Activated naive CD4-positive, alpha-beta T cell (primary cell): ENCODE measurements at regions not wholly inside any gene's neighbourhood (a gene's known extent, or its start where the extent isn't known, plus 50 kb on each side); places are given as distances from the start of the nearest gene placed in this dataset.
"Not testable (repeated sequence)": the region's sequence is repeated elsewhere in the genome, so short reads cannot be mapped to it uniquely, and the experiment has no call there.

Experiments
- DNase-seq, 4 experiments: peaks; one replicate each; lab custom pipeline; 2025; lab: John Stamatoyannopoulos, UW

DNA sequence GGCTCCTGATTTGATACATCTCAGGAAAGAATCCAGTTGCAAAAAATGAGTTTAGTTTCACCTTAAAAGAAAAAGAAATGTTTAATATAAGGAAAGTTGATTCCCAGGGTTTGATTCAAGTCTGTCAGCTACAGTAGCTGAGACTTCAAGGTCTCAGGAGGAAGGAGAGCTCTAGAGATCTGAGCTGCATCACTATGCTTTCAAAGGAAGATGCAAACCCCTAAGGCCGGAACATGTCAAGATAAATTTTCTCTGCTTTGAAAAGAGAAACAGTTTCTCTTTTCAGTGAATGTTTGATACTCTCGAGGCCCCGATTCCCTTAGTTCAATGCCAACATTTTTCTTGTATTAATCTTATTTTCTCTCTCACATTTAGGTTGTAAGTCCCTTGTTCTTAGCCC, 128.6 kb downstream of the RGPD3 start:
- no peak for DNase-seq

DNA sequence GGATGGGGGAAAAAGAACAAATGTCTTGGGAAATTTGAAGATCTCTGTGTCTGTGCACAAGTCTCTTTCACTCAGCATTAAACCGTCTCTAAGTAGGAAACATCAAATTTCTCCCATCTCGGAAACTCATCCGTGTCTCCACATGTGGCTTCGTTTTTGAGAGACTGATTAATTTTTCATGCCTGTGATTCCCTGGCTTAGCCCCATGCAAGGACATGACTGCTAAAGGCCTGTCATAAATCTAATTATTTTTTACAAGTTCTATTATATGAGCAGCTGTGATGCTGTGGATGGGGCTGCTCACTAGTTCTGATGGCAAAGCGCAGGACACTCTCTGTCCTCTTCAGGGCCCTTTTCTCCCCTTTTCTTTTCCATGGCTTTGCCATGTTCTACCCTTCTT, 129.1 kb downstream of the RGPD3 start:
- no peak for DNase-seq

DNA sequence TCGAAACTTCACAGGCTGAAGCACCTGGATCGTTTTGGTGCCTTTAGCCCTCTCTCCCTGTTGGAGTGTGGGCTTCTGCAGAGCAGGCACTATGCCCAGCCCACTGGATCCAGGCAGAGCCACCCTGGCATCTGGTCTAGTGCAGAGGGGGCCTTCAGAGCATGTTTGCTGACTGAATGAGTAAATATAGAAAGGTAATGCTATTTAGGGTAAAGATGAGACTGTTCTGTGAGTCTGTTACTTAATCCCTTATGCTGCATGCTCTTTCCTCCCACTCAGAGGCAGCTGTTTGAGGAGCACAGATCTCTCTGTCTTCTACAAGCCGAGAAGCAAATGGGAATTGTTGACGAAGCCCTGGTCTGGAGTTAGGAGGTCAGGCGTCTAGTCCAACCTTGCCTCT, 130.2 kb downstream of the RGPD3 start:
- no peak for DNase-seq

DNA sequence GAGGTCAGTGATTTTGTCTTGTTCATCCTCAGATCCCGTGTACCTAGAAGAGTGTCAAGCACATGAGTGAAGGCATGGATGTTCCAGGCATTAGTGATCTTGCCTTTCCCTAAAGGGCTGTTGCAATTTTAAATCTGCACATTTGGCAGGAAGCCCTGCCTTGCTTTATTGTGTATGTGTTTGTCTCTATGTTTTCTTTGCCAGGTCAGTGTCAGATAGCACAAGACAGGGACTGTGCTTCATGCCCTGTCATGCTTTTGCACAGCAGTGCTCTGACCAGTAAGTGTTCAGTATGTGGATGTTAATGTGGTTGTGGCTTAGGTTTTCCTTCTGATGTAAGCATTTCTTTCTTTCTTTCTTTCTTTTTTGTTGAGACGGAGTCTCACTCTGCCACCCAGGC, 131.5 kb downstream of the RGPD3 start:
- DNase-seq: no peak

DNA sequence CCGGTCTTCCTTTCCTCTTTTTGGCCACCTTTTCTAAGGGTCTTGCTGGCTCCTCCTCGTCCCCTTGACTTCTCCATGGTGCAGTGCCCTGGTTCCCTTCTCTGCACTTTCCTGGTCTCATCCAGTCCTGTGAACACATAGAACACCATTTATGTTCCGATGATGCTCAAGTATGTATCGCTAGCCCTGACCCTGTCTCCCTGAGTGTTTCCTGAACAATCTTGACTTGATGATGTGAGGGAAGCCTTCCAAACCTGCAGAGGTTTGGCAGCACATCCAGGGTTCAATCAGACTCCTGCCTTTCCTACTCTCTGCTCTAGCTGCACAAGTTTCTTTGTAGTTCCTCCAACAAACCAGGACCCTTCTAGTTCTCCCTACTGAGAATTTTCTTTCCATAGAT, 132.1 kb downstream of the RGPD3 start:
- DNase-seq: no peak

DNA sequence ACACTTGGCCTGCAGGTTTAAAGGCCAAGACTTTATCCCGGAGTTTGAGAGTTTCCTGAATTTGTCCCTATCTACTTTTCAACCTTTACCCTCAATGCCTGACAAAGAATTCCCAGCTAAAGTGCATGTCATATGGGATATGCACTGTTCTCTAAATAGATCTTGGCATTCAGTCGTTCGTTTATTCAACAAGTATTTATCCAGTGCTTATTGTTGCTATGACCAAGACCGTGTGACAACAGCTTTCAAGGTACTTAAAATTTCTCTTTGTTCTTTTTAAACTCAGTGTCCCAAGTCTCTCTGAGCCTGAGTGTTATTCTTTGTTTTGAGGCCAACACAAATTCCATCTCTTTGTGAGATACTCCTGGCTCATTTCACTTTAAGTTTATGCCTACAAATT, 133.4 kb downstream of the RGPD3 start:
- DNase-seq: no peak

DNA sequence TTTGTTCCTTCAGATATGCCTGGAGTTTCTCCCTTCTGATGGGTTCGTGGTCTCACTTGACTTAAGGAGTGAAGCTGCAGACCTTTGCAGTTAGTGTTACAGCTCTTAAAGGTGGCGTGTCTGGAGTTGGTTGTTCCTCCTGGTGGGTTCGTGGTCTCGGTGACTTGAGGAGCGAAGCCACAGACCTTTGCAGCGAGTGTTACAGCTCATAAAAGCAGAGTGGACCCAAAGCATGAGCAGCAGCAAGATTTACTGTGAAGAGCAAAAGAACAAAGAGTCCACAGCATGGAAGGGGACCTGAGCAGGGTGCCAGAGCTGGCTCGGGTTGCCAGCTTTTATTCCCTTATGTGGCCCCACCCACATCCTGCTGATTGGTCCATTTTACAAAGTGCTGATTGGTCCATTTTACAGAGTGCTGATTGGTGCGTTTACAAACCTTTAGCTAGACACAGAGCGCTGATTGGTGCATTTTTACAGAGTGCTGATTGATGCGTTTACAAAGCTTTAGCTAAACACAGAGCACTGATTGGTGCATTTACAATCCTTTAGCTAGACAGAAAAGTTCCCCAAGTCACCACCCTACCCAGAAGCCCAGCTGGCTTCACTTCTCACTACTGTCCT, 134.8 kb downstream of the RGPD3 start:
- not testable (repeated sequence) for DNase-seq

DNA sequence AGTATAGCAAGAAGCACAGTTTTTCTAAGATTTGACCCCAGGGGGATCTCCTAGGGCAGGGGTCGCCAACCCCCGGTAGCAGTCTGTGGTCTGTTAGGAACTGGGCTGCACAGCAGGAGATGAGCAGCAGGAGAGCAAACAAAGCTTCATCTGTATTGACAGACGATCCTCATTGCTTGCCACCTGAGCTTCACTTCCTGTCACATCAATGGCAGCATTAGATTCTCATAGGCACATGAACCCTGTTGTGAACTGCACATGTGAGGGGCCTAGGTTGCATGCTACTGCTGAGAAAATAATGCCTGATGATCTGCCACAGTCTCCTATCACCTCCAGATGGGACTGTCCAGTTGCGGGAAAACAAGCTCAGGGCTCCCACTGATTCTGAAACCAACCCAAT, 136.2 kb downstream of the RGPD3 start:
- DNase-seq: no peak

DNA sequence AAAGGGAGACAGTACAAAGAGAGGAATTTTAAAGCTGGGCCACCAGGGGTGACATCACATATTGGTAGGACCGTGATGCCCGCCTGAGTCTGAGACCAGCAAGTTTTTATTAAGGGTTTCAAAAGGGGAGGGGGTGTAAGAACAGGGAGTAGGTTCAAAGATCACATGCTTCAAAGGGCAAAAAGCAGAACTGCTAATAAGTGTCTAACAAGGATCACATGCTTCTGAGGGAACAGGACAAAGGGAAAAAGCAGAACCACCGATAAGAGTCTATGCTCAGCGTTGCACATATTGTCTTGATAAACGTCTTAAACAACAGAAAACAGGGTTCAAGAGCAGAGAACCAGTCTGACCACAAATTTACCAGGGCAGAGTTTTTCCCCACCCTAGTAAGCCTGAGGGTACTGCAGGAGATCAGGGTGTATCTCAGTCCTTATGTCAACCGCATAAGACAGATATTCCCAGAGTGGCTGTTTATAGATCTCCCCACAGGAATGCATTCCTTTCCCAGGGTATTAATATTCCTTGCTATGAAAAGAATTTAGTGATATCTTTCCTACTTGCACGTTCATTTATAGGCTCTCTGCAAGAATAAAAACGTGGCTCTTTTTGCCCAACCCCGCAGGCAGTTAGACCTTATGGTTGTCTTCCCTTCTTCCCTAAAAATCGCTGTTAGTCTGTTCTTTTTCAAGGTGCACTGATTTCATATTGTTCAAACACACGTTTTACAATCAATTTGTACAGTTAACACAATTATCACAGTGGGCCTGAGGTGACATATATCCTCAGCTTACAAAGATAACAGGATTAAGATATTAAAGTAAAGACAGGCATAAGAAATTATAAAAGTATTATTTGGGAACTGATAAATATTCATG, 136.5 kb upstream of the UXS1 start:
- not testable (repeated sequence) for DNase-seq

DNA sequence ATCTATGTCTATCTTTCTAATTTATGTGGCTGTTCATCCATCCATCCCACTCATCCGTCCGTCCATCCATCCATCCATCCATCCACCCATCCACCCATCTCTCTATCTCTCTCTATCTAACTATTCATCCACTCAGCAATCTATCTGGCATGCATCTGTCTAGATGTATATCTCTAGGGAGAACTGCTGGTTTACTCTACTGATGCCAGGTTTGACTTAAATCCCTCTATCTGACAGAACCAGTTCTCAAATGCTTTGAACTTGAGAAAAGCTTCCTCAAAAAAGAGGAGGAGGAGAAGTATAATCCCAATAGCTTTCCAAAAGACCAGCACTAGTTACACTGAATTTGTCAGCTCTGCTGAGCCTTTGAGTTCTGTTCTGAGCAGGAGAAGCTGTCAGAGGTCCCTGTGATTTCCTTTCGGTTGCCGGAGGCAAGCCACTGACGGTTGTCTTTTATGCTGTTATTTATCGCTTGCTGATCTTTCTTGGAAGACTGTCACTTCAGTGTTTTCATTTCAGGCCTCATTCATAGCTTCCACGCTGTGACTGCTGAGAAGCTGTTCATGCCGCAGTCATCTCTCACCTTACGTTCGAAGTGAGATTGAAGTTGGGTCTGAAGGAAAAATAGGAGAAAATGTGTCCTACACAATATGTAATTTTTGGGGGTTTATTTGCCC, 129.4 kb upstream of the UXS1 start:
- no peak for DNase-seq

DNA sequence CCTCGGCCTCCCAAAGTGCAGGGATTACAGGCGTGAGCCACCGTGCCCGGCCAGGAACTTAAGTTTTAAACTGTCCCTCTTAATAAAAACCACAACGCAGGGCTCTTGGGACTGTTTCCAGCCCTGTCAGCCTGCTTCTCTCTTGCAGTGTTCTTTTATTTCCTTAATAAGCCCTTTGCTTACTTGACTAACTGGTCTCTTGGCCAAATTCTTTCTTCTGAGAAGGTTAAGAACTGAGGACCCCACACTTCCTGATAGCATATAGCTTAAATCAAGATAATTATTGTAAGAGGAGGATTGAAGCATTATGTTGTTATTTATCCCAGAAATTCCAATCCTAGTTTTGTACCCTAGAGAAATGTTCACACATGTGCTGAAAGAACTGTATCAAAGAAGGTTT, 128.2 kb upstream of the UXS1 start:
- DNase-seq: no peak

DNA sequence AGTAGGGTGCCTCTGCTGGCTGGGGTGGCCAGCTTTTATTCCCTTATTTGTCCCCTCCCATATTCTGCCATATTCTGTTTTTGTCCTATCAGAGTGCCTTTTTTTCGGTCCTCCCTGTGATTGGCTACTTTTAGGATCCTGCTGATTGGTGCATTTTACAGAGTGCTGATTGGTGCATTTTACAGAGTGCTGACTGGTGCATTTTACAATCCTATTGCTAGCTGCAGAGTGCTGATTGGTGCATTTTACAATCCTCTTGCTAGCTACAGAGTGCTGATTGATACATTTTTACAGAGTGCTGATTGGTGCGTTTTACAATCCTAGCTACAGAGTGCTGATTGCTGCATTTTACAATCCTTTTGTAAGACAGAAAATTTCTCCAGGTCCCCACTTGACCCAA, 126.3 kb upstream of the UXS1 start:
- not testable (repeated sequence) for DNase-seq

DNA sequence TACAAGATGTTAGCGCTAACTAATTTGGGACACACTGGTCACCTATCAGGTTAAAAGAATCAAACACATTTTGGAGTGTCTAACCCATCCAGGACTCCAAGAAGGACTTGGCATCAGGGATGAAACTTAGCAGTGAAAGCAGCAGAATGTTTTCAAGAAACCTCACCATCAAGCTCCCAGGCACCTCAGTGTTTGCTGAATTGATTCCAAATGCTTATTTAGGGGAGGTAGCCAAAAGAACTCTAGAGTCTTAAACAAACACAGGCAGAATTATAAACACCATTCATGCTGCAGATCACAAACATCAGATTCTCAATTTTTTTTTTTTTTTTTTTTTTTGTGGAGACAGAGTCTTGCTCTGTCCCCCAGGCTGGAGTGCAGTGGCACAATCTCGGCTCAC, 122.8 kb upstream of the UXS1 start:
- DNase-seq: no peak

DNA sequence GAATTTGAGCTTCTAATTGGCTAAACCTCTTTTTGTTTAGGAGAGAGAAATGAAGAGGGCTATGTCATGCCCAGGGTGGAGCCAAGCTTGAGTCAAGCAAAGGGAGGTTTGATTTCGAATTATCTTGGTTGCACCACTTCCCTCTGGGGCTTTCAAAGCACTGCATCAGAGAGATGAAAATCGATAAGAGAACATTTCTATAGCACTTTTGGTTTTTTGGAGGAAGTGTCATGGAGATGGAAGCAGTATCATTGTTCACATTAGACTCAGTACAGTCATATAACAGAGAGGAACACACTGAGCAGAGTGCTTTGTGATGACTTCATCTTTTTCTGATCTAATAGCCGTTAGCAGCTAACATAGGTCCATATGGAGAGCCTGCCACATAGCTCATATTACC, 120.3 kb upstream of the UXS1 start:
- DNase-seq: no peak

DNA sequence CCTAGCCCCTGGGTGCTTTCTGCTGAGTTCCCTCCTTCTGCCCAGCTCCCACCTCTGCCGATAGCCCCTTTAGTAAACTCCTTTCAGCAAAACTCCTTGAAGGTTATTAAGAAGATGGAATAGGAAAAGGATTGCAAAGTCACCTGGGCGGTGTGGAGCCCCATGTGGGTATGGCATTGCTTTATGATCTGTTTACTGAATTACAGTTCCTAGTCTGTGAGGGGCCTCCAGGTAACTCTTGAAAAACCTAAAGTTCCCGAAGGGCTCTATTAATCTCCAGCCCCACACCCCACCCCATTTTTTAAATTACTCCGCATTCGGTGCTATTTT, 116.9 kb upstream of the UXS1 start:
- DNase-seq: no peak

DNA sequence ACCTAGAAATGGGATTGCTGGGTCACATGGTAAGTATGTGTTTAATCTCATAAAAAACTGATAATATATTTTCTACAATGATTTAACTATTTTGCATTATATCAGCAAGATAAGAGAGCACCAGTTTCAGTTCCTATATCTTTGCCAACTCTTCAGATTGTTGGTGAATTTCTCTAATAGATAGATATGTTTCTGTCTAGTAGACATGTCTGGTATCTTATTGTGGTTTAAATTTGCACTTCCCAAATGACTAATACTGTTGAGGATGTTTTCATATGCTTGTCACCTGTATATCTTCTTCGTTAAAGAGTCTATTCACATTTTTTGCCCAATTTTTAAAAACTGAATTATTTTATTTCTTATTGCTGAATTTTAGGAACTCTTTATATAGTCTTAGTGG, 113.8 kb upstream of the UXS1 start:
- no peak for DNase-seq

DNA sequence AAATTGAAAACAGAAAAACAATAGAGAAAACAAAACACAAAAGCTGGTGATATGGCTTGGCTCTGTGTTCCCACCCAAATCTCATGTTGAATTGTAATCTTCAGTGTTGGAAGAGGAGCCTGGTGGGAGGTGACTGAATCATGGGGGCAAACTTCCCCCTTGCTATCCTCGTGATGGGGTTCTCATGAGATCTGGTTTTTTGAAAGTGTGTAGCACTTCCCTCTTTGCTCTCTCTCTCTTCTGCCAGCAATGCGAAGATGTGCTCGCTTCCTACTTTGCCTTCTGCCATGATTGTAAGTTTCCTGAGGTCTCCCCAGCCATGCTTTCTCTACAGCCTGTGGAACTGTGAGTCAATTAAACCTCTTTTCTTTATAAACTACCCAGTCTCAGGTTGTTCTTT, 112.3 kb upstream of the UXS1 start:
- no peak for DNase-seq

DNA sequence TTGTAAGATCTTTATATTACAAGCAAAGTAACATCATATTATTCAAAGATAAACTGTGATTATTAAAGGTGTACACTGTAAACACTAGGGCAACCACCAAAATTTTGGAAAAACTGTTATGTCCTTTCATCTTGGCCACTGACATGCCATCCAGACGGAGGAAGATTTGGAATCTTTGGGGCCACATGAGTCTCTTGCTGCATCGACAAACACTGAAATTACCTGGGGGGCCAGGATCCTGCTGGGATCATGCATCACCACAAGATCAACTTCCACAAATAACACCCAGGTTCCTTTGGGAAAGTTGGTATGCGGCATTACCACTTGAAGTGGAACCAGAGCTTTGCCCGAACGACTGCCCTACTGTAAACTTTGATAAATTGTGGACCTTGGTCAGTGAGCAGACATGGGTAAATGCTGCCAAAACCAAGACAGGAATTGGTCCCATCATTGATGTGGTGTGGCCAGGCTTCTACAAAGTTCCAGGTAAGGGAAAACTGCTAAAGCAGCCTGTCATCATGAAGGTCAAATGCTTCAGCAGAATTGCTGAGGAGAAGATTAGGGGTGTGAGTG, 110.6 kb upstream of the UXS1 start:
- no peak for DNase-seq

DNA sequence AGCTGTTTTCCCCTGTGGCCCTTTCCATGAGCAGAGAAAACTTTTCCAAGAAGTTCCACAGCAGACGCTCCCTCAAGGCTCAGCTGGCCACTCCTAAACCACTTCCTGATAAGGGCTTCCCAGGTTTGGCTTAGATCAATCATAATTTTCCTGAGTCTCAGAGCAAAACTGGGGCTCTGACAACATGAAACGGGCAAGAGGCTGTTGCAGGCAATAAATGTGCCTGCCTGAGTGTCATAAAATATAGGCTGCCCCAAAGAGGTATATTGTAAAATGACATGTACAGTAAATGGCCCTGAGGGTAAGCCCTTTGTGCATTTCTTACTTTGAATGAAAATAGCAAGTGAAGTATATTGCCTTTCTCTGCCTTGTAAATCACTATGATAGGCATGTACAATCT, 105.6 kb upstream of the UXS1 start:
- no peak for DNase-seq

DNA sequence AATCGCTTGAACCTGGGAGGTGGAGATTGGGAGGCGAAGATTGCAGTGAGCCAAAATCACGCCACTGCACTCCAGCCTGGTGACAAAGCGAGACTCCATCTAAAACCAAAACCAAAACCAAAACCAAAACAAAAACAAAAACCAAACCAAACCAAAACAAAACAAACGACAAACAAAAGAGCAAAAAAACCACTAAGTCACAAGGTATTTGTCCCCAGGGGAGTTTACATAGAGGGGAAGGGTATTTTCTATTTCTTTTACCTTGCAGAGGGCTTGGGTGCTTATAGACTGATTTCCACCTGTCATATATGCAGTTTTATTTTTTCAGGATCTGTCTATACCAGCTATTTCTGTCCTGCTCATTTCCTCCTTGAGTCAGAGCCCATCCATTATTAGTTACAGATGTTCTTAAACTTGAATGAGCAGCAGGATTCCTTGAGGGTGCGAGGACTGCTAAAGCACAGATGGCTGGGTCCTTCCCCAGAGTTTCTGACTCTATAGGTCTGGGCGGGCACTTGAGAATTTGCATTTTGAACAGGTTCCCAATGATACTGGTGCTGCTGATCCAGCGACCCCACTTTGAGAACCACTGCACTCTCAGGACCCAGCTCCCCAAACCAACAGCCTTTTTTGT, 102.2 kb upstream of the UXS1 start:
- DNase-seq: no peak

DNA sequence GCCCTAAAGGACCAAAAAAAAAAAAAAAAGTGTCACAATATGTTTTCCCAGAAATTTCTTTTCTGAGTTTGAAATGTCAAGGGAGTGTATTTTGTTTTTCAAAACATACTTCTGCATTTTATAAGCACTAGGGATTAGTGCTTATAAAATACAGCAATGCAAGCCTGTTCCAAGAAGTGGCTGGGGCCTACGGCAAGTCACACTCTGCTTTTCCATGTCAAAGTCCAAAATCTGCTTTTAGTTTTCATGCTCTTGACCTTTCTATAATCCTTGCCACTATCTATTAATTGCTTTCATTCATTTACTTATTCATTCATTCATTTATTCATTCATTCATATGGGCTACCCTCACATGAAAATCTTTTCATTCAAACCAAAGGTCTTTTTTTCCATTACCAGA, 100.1 kb upstream of the UXS1 start:
- DNase-seq: no peak

DNA sequence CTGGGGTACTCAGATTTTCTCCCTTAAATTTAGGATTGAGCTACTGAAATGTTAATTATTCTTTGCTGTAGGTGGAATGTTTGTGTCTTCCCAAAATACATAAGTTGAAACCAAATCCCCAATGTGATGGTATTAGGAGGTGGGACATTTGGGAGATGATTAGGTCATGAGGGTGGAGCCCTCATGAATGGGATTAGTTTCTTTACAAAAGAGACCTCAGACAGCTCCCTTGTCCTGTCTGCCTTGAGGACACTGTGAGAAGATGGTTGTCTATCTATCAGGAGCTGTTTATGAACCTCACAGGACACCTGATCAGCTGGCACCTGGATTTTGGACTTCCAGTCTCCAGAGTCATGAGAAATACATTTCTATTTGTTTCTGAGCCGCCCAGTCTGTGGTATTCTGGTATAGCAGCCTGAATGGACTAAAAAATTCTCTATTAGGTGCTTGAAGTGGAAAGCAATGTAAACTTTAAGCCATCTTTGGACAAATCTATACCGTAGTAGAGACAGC, 99.2 kb upstream of the UXS1 start:
- DNase-seq: no peak
